Colonic mucosa (tissue), 4 donors: ENCODE measurements at regions not wholly inside any gene's neighbourhood (a gene's known extent, or its start where the extent isn't known, plus 50 kb on each side); places are given as distances from the start of the nearest gene placed in this dataset.

Experiments
- DNase-seq: peaks from one replicate; pipeline ENCODE4 v3.0.0-alpha.2; 2020
- H3K27ac ChIP-seq: fragments of 200-600 bp; one replicate; pipeline ENCODE4 v1.8.0; 2021
- H3K27me3 ChIP-seq: fragments of 200-600 bp; one replicate; pipeline ENCODE4 v1.8.0; 2021
- H3K36me3 ChIP-seq: fragments of 200-600 bp; one replicate; pipeline ENCODE4 v1.8.0; 2021
- H3K4me1 ChIP-seq: fragments of 200-600 bp; one replicate; pipeline ENCODE4 v1.8.0; 2021; ENCODE audit warnings: mild to moderate bottlenecking
- H3K4me3 ChIP-seq: fragments of 200-600 bp; one replicate; pipeline ENCODE4 v1.8.0; 2021
- H3K9ac ChIP-seq, 2 donors: one replicate each; pipeline ENCODE4 v1.7.0; 2013; ENCODE audit warnings: control low read depth in 2 of 2, low read depth in 2 of 2, low read length in 2 of 2
- H3K9me3 ChIP-seq: fragments of 200-600 bp; one replicate; pipeline ENCODE4 v1.8.0; 2021
- CTCF ChIP-seq: fragments of 200-600 bp; IDR thresholded peaks from one replicate; pipeline ENCODE4 v1.8.0; 2022; ENCODE audit warnings: antibody characterized with exemption, mild to moderate bottlenecking
- intact Hi-C: fragments of 100-400 bp; cut with DNase I; formaldehyde crosslinking; loops from one replicate; pipeline ENCODE4 v1.14.1; 2022
- donor health status: healthy.
- donor health status: DM: no; HTN: no; CAD: no.
- donor health status: DM: no; HTN: no; CAD: no.

- Histone ChIP-seq H3K9ac (no peak overlapping the region), H3K27ac (no peak overlapping the region), H3K4me3 (no peak overlapping the region), H3K27me3 (no peaks in the 10 kb centered on the region), H3K4me1 (no peaks in the 10 kb centered on the region), H3K36me3 (no peaks in the 10 kb centered on the region), H3K9me3 (no peaks in the 10 kb centered on the region)
- intact Hi-C loops, result loop anchor here (10.0 kb wide), 1 partner anchor 156 kb away; no protein-coding TSS in a partner anchor
- no peak for DNase-seq
- TF ChIP-seq CTCF, result no peak
Observed at GRCh38 chr2:204170411-204170810, 233.8 kb downstream of the ICOS start.

- no peak for DNase-seq
Observed at GRCh38 chr2:204171432-204172144, 235.0 kb downstream of the ICOS start.

GRCh38 chr2:204172145-204172600 is 235.6 kb downstream of the ICOS start:
- Histone ChIP-seq H3K4me3 (no peak overlapping the region), H3K9me3 (no peaks in the 10 kb centered on the region), H3K27ac (no peak overlapping the region), H3K27me3 (no peaks in the 10 kb centered on the region), H3K9ac (no peak overlapping the region), H3K36me3 (no peaks in the 10 kb centered on the region), H3K4me1 (no peaks in the 10 kb centered on the region)
- intact Hi-C loops, result loop anchor here (10.0 kb wide), 1 partner anchor 157 kb away; no protein-coding TSS in a partner anchor
- no peak for DNase-seq
- no peak for TF ChIP-seq CTCF

More at GRCh38 chr2:204171432-204172144, 235.0 kb downstream of the ICOS start:
- Histone ChIP-seq H3K27me3 (no peaks in the 10 kb centered on the region), H3K36me3 (no peaks in the 10 kb centered on the region), H3K9me3 (no peaks in the 10 kb centered on the region), H3K27ac (no peak overlapping the region), H3K4me3 (no peak overlapping the region), H3K9ac (no peak overlapping the region), H3K4me1 (no peaks in the 10 kb centered on the region)
- intact Hi-C loops, result loop anchor here (10.0 kb wide), 1 partner anchor 157 kb away; no protein-coding TSS in a partner anchor
- no peak for TF ChIP-seq CTCF

- no peak overlapping the region for H3K9ac ChIP-seq
- H3K4me3 ChIP-seq, result no peak overlapping the region
- no peak for TF ChIP-seq CTCF
- no peaks in the 10 kb centered on the region for H3K36me3 ChIP-seq
- DNase-seq, result no peak
- H3K4me1 ChIP-seq, result no peaks in the 10 kb centered on the region
- H3K9me3 ChIP-seq, result no peaks in the 10 kb centered on the region
- intact Hi-C loops, result loop anchor here (10.0 kb wide), 1 partner anchor 159 kb away; no protein-coding TSS in a partner anchor
- no peaks in the 10 kb centered on the region for H3K27me3 ChIP-seq
- no peak overlapping the region for H3K27ac ChIP-seq
Observed at GRCh38 chr2:204174034-204174433, 237.5 kb downstream of the ICOS start.

GRCh38 chr2:204175552-204176271 is 239.1 kb downstream of the ICOS start:
- intact Hi-C loops, result loop anchor here (10.0 kb wide), 1 partner anchor 161 kb away; no protein-coding TSS in a partner anchor
- TF ChIP-seq CTCF, result no peak
- Histone ChIP-seq H3K27me3 (no peaks in the 10 kb centered on the region), H3K4me1 (no peaks in the 10 kb centered on the region), H3K27ac (no peak overlapping the region), H3K36me3 (no peaks in the 10 kb centered on the region), H3K9ac (no peak overlapping the region), H3K9me3 (no peaks in the 10 kb centered on the region), H3K4me3 (no peak overlapping the region)
- DNase-seq, result no peak
